K562 (cell line): ENCODE measurements at regions not wholly inside any gene's neighbourhood (a gene's known extent, or its start where the extent isn't known, plus 50 kb on each side); places are given as distances from the start of the nearest gene placed in this dataset.

ENCODE experiments used
- ATAC-seq: fragments of 200-7000 bp; cut with Tn5 transposase; 3 replicates; pipeline ENCODE4 v1.9.1; 2020; ENCODE audit warnings: moderate library complexity
- BruUV-seq: library from RNA; stranded (reverse); fragments of 400-500 nt; replicated peaks from 2 replicates; lab custom pipeline; 2021; lab: Mats Ljungman, UMichigan
- CTCF ChIA-PET: fragments of 300-600 bp; formaldehyde crosslinking; extraction: SDS; loops from one replicate; lab custom pipeline; 2021; ENCODE audit warnings: low intra/inter-chr PET ratio; lab: Yijun Ruan, JAX
- POLR2A ChIA-PET: fragments of 300-600, 350-650 bp; sonication (Branson Sonifier 250); formaldehyde crosslinking; extraction: SDS; loops from one replicate; lab custom pipeline; 2021; ENCODE audit warnings: antibody characterized with exemption, inconsistent platforms; lab: Yijun Ruan, JAX
- DNase-seq, 4 experiments: peaks; one replicate each; pipeline versions ENCODE4 v3.0.0 to v3.0.0-alpha.2; 2011 to 2018; ENCODE audit warnings: low spot score in 3 of 4, mixed read lengths in 3 of 4; ENCODE audit errors: extremely low read depth in 1 of 4
- FAIRE-seq: peaks from 2 replicates; lab custom pipeline; 2011; peaks lifted over from hg19 to GRCh38; lab: Jason Lieb, UNC
- H2AFZ ChIP-seq: 2 replicates; pipeline ENCODE4 v1.6.0; 2011; ENCODE audit warnings: low read depth, low read length, control low read depth, inconsistent platforms
- H3K27ac ChIP-seq: fragments of 200-600 bp; 3 replicates; pipeline ENCODE4 v1.8.0; 2011; ENCODE audit warnings: low read depth, mild to moderate bottlenecking, control low read depth, inconsistent platforms, low read length, moderate library complexity, mixed read lengths; ENCODE audit errors: extremely low read depth
- H3K27me3 ChIP-seq, 2 experiments: fragments of 300-600 bp in 1 of 2; 2 replicates in 1 of 2; 3 replicates in 1 of 2; pipeline versions ENCODE4 v1.6.0 to v1.8.0; 2011; ENCODE audit warnings: inconsistent platforms in 2 of 2, low read length in 2 of 2, mild to moderate bottlenecking in 1 of 2, mixed read lengths in 1 of 2, moderate library complexity in 1 of 2; ENCODE audit not compliant: control insufficient read depth in 2 of 2, insufficient read depth in 2 of 2
- H3K36me3 ChIP-seq: fragments of 300-600 bp; 3 replicates; pipeline ENCODE4 v1.8.0; 2011; ENCODE audit warnings: mild to moderate bottlenecking, low read length, inconsistent platforms; ENCODE audit not compliant: control insufficient read depth, insufficient read depth
- H3K4me1 ChIP-seq, 2 experiments: fragments of 200-600 bp in 1 of 2; replicated peaks in 1 of 2; 2 replicates in 1 of 2; 3 replicates in 1 of 2; pipeline versions ENCODE4 v1.5.1 to v1.8.0; 2011; ENCODE audit warnings: inconsistent platforms in 2 of 2, low read length in 2 of 2, mild to moderate bottlenecking in 1 of 2, mixed read lengths in 1 of 2, moderate library complexity in 1 of 2; ENCODE audit not compliant: control insufficient read depth in 2 of 2, insufficient read depth in 2 of 2
- H3K4me2 ChIP-seq: 2 replicates; pipeline ENCODE4 v1.6.1; 2011; ENCODE audit warnings: low read length, control low read depth, inconsistent platforms, mixed read lengths; ENCODE audit not compliant: insufficient read depth
- H3K4me3 ChIP-seq: fragments of 200-600 bp; sonication (generic), shearing (Covaris generic); 2 replicates; pipeline ENCODE4 v1.5.1; 2016; ENCODE audit warnings: control low read depth, inconsistent platforms
- H3K79me2 ChIP-seq: fragments of 200-600 bp; 3 replicates; pipeline ENCODE4 v1.8.0; 2011; ENCODE audit warnings: low read length, inconsistent platforms; ENCODE audit not compliant: control insufficient read depth, insufficient read depth
- H3K9ac ChIP-seq, 2 experiments: 2 replicates each; pipeline versions ENCODE4 v1.6.0 to v1.6.1; 2011; ENCODE audit warnings: low read depth in 2 of 2, low read length in 2 of 2, control low read depth in 1 of 2, inconsistent platforms in 1 of 2, mild to moderate bottlenecking in 1 of 2, mixed read lengths in 1 of 2; ENCODE audit not compliant: insufficient read depth in 1 of 2
- H3K9me1 ChIP-seq: one replicate; pipeline ENCODE4 v1.6.0; 2011; ENCODE audit warnings: inconsistent platforms, mild to moderate bottlenecking, low read length, moderate library complexity; ENCODE audit not compliant: control insufficient read depth, insufficient read depth
- H3K9me3 ChIP-seq: replicated peaks from 2 replicates; pipeline ENCODE4 v1.5.1; 2011; ENCODE audit warnings: low read depth, low read length, inconsistent platforms; ENCODE audit not compliant: control insufficient read depth, insufficient read depth
- H4K20me1 ChIP-seq: replicated peaks from 2 replicates; pipeline ENCODE4 v1.6.1; 2011; ENCODE audit warnings: low read length, inconsistent platforms, mixed read lengths; ENCODE audit not compliant: control insufficient read depth, insufficient read depth
- BRD4 ChIP-seq: fragments of 200-600 bp; sonication (generic); IDR thresholded peaks from 2 replicates; pipeline ENCODE4 v1.6.1; 2017; ENCODE audit warnings: inconsistent platforms
- C11orf30 ChIP-seq: fragments of 450-650 bp; IDR thresholded peaks from 2 replicates; pipeline ENCODE4 v1.6.1; 2016; ENCODE audit warnings: low read depth, mild to moderate bottlenecking
- CREB5 ChIP-seq: fragments of 250-450 bp; sonication (Bioruptor Pico); IDR thresholded peaks from 2 replicates; pipeline ENCODE4 v1.5.0; 2020; ENCODE audit warnings: mild to moderate bottlenecking
- GTF2E2 ChIP-seq: fragments of 200-800 bp; sonication (Bioruptor generic); IDR thresholded peaks from 2 replicates; pipeline ENCODE4 v1.6.1; 2016; ENCODE audit warnings: missing genetic modification characterization, missing compliant biosample characterization
- MAFF ChIP-seq: IDR thresholded peaks from 2 replicates; pipeline ENCODE4 v1.6.1; 2012; ENCODE audit warnings: low read length, improper control_type of control experiment
- MAFG ChIP-seq: fragments of 450-650 bp; conservative IDR thresholded peaks from 2 replicates; pipeline ENCODE4 v1.6.1; 2016; ENCODE audit warnings: missing genetic modification characterization, missing compliant biosample characterization
- MAFK ChIP-seq: IDR thresholded peaks from 2 replicates; pipeline ENCODE4 v1.6.1; 2011; ENCODE audit warnings: low read length, improper control_type of control experiment
- MTA3 ChIP-seq: fragments of 450-650 bp; formaldehyde crosslinking; IDR thresholded peaks from 2 replicates; pipeline ENCODE4 v1.6.1; 2017; ENCODE audit warnings: mild to moderate bottlenecking, borderline replicate concordance
- NUFIP1 ChIP-seq: fragments of 450-650 bp; IDR thresholded peaks from 2 replicates; pipeline ENCODE4 v1.6.1; 2018; ENCODE audit not compliant: partially characterized antibody
- ZFP1 ChIP-seq: fragments of 450-650 bp; formaldehyde crosslinking; IDR thresholded peaks from 2 replicates; pipeline ENCODE4 v1.4.0; 2020; ENCODE audit warnings: mild to moderate bottlenecking, mixed read lengths
- ZNF143 ChIP-seq: sonication (generic); formaldehyde crosslinking; IDR thresholded peaks from 2 replicates; pipeline ENCODE4 v1.9.0; 2022; ENCODE audit warnings: mild to moderate bottlenecking, missing genetic modification reagents
- ZNF316 ChIP-seq: fragments of 450-650 bp; IDR thresholded peaks from 2 replicates; pipeline ENCODE4 v1.6.1; 2016
- ZNF407 ChIP-seq: fragments of 450-650 bp; IDR thresholded peaks from 2 replicates; pipeline ENCODE4 v1.6.1; 2016; ENCODE audit warnings: low read depth
- ZNF717 ChIP-seq: fragments of 250-450 bp; sonication (Bioruptor Pico); IDR thresholded peaks from 2 replicates; pipeline ENCODE4 v1.5.0; 2021
- ZSCAN29 ChIP-seq: fragments of 450-650 bp; IDR thresholded peaks from 2 replicates; pipeline ENCODE4 v1.6.1; 2017
- WGBS: fragments of 100-300 bp; shearing (Covaris generic); methylation state at CpG from one replicate; pipeline ENCODE4 v1.1.6; 2016; ENCODE audit warnings: low coverage, mixed read lengths; ENCODE audit not compliant: insufficient coverage; ENCODE audit errors: missing lambda C conversion rate; 5-methylcytosine and 5-hydroxymethylcytosine counted together
- in situ Hi-C: fragments of 300-500 bp; cut with MboI; formaldehyde crosslinking; loops from 4 replicates; pipeline ENCODE4 v1.15.0; 2018; ENCODE audit warnings: inconsistent platforms, mixed read lengths
- intact Hi-C: fragments of 100-400 bp; cut with micrococcal nuclease; formaldehyde crosslinking; loops from 2 replicates; pipeline ENCODE4 v1.14.2; 2022
- TF ChIP-seq, protein P1 (sequence below): fragments of 450-650 bp; IDR thresholded peaks from 2 replicates; pipeline ENCODE4 v1.6.1; 2017; ENCODE audit warnings: mild to moderate bottlenecking, moderate library complexity

DNA sequence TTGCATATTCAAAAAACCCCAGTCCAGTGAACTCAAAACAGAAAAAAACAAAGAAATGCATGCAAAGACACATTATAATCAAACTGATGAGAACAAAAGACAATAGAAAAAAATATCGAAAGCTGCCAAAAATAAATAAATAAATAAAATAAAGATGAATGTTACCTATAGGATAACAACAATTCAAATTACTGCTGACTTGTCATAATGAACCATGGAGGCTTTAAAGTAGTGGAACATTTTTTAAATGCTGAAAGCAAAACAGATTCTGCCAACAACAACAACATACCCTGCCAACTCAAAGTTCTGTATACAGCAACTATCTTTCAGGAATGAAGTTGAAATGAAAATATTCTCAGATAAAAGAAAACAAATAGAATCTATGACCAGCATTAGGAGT is 116.6 kb downstream of the CBLN1 start:
- H3K27me3 ChIP-seq, result no peaks in the 10 kb centered on the region
- no peaks in the 10 kb centered on the region for H3K79me2 ChIP-seq
- FAIRE-seq, result no peak
- H3K9me3 ChIP-seq, result no peaks in the 10 kb centered on the region
- ATAC-seq, result no peak
- H3K9me1 ChIP-seq, result no peaks in the 10 kb centered on the region
- H3K27ac ChIP-seq, result no peak overlapping the region
- no peak overlapping the region for H3K4me2 ChIP-seq
- POLR2A ChIA-PET, result no interaction called here
- CTCF ChIA-PET, result no interaction called here
- DNase-seq, result no peak
- no peaks in the 10 kb centered on the region for H3K36me3 ChIP-seq
- no peak overlapping the region for H2AFZ ChIP-seq
- 4% methylated on average over 1 of the region's 1 CpG for WGBS
- H4K20me1 ChIP-seq, result no peaks in the 10 kb centered on the region
- no peak overlapping the region for H3K4me3 ChIP-seq
- H3K9ac ChIP-seq, result no peak overlapping the region
- intact Hi-C loops (no loop called here), in situ Hi-C loops (no loop called here)
- BruUV-seq, result no TSS peak
- H3K4me1 ChIP-seq, result no peaks in the 10 kb centered on the region
- no peak for TF ChIP-seq ZNF407
- TF ChIP-seq NUFIP1, result no peak
- no peak for TF ChIP-seq ZNF717 (CRISPR knock-in tag)
- no peak for TF ChIP-seq GTF2E2 (tag)
- no peak for TF ChIP-seq ZNF143 (CRISPR knock-in tag)
- peak; percentile 55 for TF ChIP-seq C11orf30
- TF ChIP-seq MTA3, result no peak
- TF ChIP-seq MAFG (tag), result peak; percentile 50; the same call in 1 of the 2 replicates
- TF ChIP-seq ZFP1 (CRISPR knock-in tag), result no peak
- no peak for TF ChIP-seq BRD4
- no peak for TF ChIP-seq CREB5 (CRISPR knock-in tag)
- TF ChIP-seq MAFK, result peak; percentile 20; the same call in 1 of the 2 replicates
- TF ChIP-seq, protein P1, sequence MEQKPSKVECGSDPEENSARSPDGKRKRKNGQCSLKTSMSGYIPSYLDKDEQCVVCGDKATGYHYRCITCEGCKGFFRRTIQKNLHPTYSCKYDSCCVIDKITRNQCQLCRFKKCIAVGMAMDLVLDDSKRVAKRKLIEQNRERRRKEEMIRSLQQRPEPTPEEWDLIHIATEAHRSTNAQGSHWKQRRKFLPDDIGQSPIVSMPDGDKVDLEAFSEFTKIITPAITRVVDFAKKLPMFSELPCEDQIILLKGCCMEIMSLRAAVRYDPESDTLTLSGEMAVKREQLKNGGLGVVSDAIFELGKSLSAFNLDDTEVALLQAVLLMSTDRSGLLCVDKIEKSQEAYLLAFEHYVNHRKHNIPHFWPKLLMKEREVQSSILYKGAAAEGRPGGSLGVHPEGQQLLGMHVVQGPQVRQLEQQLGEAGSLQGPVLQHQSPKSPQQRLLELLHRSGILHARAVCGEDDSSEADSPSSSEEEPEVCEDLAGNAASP, result no peak
- peak; percentile 76 for TF ChIP-seq ZNF316
- no peak for TF ChIP-seq ZSCAN29
- TF ChIP-seq MAFF, result peak; percentile 40; the same call in 1 of the 2 replicates
